Coronary artery (tissue), 2 donors: ENCODE measurements at regions not wholly inside any gene's neighbourhood (a gene's known extent, or its start where the extent isn't known, plus 50 kb on each side); places are given as distances from the start of the nearest gene placed in this dataset.
"Not testable (repeated sequence)": the region's sequence is repeated elsewhere in the genome, so short reads cannot be mapped to it uniquely, and the experiment has no call there.

ENCODE experiments used
- DNase-seq: peaks from one replicate; pipeline ENCODE4 v3.0.0-alpha.2; 2017; ENCODE audit warnings: low spot score
- H3K27ac ChIP-seq, 2 donors: fragments of 200-600 bp; sonication (generic); one replicate each; pipeline ENCODE4 v1.5.1; 2016 to 2019
- H3K4me3 ChIP-seq: fragments of 200-600 bp; sonication (generic); 2 replicates; pipeline ENCODE4 v1.5.1; 2016; ENCODE audit warnings: mild to moderate bottlenecking, moderate library complexity
- TF ChIP-seq, protein P1 (sequence below): fragments of 200-600 bp; sonication (generic); IDR thresholded peaks from one replicate; pipeline ENCODE4 v1.5.1; 2019; ENCODE audit warnings: antibody characterized with exemption

DNA sequence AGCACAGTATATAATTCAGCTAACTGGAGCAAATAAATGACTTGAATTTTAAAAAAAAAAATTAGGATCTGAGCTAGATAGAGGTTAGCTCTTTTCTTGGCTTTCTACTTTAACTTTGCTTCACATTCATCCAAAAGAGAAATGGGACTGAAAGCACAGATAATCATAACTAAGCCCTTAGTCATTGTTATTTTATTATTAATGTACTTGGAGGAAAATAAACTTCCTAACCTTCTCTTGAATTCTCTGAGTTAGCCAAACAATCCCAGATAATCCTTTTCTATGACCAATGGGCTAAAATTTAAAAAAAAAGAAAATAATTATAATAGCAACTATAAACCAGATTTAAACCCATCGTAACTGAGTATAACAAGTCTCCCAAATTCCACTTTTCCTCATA lies 57.6 kb upstream of the RASA1 start:
- no peak overlapping the region for H3K4me3 ChIP-seq
- TF ChIP-seq, protein P1, sequence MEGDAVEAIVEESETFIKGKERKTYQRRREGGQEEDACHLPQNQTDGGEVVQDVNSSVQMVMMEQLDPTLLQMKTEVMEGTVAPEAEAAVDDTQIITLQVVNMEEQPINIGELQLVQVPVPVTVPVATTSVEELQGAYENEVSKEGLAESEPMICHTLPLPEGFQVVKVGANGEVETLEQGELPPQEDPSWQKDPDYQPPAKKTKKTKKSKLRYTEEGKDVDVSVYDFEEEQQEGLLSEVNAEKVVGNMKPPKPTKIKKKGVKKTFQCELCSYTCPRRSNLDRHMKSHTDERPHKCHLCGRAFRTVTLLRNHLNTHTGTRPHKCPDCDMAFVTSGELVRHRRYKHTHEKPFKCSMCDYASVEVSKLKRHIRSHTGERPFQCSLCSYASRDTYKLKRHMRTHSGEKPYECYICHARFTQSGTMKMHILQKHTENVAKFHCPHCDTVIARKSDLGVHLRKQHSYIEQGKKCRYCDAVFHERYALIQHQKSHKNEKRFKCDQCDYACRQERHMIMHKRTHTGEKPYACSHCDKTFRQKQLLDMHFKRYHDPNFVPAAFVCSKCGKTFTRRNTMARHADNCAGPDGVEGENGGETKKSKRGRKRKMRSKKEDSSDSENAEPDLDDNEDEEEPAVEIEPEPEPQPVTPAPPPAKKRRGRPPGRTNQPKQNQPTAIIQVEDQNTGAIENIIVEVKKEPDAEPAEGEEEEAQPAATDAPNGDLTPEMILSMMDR, result no peak
- H3K27ac ChIP-seq, result no peak overlapping the region
- no peak for DNase-seq

DNA sequence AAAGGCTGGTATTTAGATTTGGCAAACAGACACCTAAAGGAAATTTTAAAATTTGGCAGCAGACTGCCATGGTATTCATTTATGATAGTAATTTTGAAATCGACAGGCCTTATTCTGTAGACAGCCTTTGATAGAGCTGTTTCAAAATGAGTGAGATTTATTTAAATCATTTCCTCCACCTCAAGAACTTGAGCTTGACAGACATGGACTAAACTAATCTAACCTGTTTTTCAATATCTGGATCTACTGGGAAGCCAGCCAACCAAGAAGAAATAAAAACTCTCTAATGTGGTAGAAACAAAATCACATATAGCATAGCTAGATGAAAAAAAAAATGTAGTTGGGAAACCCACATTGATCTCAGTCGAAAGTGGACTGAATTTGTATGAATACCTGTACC lies 56.9 kb upstream of the RASA1 start:
- no peak overlapping the region for H3K4me3 ChIP-seq
- no peak overlapping the region for H3K27ac ChIP-seq
- DNase-seq, result no peak
- TF ChIP-seq, protein P1, result no peak

DNA sequence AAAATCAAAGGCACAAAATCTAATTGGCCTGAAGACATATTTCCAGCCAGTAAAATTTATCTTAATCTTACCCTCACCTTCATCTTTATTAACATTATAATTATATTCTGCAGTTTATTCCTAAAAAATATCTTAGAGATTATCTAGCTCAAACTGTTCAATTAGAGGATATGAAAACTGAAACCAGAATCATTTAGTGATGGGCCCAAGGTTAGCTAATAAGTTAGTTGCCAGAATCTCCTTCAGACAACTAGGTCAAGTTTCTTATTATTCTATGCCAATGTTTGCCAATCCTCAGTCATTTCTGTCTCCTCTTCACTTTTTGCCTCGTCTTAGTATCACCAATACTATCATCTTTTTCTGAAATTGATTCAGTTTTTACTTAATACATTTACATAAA lies 56.0 kb upstream of the RASA1 start:
- DNase-seq, result no peak
- TF ChIP-seq, protein P1, result no peak
- no peak overlapping the region for H3K27ac ChIP-seq
- no peak overlapping the region for H3K4me3 ChIP-seq

DNA sequence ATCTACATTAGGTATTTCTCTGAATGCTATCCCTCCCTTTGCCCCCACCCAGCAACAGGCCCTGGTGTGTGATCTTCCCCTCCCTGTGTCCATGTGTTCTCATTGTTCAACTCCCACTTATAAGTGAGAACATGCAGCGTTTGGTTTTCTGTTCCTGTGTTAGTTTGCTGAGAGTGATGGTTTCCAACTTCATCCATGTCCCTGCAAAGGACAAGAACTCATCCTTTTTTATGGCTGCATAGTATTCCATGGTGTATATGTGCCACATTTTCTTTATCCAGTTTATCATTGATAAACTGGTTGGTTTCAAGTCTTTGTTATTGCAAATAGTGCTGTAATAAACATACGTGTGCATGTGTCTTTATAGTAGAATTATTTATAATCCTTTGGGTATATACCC lies 55.5 kb upstream of the RASA1 start:
- H3K27ac ChIP-seq, DNase-seq, H3K4me3 ChIP-seq: not testable (repeated sequence)

DNA sequence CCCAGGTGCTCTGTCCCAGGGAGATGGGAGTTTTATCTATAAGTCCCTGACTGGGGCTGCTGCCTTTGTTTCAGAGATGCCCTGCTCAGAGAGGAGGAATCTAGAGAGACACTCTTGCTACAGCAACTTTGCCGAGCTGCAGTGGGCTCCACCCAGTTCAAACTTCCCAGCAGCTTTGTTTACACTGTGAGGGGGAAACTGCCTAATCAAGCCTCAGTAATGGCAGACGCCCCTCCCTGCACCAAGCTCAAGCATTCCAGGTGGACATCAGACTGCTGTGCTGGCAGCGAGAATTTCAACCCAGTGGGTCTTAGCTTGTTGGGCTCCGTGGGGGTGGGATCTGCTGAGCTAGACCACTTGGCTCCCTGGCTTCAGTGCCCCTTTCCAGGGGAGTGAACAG lies 50.2 kb upstream of the RASA1 start:
- H3K27ac ChIP-seq, DNase-seq, H3K4me3 ChIP-seq: not testable (repeated sequence)
